ENCODE measurements at regions not wholly inside any gene's neighbourhood (a gene's known extent, or its start where the extent isn't known, plus 50 kb on each side); places are given as distances from the start of the nearest gene placed in this dataset.

- DNase-seq (ENCODE audit: low spot score) = no peak
These were observed 455.0 kb downstream of the PCNX1 start for GRCh38 chr14:71362282-71362681.

GRCh38 chr14:71362920-71363584, 455.8 kb downstream of the PCNX1 start:
- DNase-seq (ENCODE audit: low spot score) = no peak

GRCh38 chr14:71363946-71364925, 457.0 kb downstream of the PCNX1 start:
- no peak for DNase-seq (ENCODE audit: low spot score)

GRCh38 chr14:71365361-71365760, 458.1 kb downstream of the PCNX1 start:
- no peak for DNase-seq (ENCODE audit: low spot score)

DNA sequence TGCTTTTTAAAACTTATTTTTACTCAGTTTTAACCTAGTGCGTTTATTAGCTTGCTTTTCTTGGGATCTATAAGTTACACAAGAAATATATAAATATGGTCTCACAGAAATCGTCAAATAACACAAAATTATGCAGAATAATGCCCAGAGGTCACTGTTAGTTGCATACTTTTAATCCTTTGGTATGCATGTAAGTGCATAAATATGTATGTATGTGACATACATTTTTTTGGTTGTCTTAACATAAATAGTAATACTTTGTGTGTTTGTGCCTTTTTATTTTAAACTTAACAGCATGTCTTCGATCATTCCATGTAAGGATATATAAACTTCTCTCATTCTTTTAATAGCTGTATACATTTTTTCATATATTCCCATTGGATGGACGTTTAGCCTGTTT, 459.6 kb downstream of the PCNX1 start:
- DNase-seq (ENCODE audit: low spot score) = no peak

DNA sequence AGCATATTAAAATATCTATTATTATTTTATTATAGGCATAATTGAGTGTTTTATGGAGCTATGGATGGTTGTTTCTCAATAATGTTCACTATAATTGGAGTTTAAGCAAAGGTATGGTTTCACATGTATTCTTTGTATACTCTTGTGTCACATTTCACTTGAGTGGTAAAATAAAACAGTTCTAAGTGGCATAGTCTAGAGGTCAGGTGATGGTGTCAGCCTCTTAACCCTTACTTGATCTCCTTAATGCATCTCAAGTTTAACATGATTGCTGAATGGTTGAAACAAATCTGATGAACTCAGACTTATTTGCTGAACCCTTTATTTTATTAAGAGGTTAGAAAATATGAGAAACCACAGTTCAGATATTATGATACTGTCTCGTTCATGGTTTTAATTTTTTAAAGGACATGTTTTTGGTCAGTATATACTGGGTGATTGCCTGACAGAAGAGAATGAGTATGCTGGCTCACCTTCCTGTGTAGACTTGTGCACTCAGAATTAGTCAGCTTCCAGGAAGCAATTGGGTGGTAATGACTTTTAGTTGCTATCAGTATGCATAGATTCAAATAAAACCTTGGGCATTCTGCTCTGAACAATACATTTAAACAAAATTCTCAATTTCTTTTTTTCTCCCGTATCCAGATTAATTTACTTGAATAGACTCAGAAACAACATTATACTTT, 464.6 kb downstream of the PCNX1 start:
- no peak for DNase-seq (ENCODE audit: low spot score)

- DNase-seq (ENCODE audit: low spot score) = no peak
These were observed 465.2 kb downstream of the PCNX1 start for GRCh38 chr14:71372411-71372838.

GRCh38 chr14:71373773-71374172, 466.5 kb downstream of the PCNX1 start:
- DNase-seq (ENCODE audit: low spot score) = no peak

DNA sequence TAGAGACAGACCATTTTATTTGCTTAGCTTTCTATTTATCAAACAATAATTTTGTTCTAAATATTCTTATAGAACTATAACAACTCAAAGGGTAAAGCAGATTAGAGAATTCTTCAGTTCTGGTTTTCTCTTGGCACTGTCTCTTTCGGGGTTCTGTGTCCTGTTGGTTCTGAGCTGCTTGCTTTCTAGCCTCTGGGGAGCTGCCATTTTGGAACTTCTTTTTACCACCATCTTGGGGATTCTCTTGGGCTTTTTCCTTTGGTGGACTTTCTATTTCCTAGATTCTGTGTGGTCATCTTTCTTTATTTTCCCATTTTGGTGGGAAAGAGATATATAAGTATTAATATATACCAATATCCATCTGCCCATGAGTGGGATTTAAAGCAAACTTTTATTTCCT, 467.7 kb downstream of the PCNX1 start:
- no peak for DNase-seq (ENCODE audit: low spot score)

DNA sequence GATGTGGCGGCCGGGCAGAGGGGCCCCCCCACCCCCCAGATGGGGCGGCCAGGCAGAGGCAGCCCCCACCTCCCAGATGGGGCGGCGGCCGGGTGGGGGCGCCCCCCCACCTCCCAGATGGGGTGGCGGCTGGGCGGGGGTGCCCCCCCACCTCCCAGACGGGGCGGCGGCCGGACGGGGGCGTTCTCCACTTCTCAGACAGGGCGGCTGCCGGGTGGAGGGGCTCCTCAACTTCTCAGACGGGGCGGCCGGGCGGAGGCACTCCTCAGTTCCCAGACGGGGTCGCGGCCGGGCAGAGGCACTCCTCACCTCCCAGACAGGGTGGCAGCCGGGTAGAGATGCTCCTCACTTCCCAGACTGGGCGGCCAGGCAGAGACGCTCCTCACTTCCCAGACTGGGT, 469.8 kb downstream of the PCNX1 start:
- no peak for DNase-seq (ENCODE audit: low spot score)

GRCh38 chr14:71380271-71380670, 473.0 kb downstream of the PCNX1 start:
- DNase-seq (ENCODE audit: low spot score) = no peak

- no peak for DNase-seq (ENCODE audit: low spot score)
These were observed 474.6 kb downstream of the PCNX1 start for GRCh38 chr14:71381814-71382213.

GRCh38 chr14:71382315-71382714, 475.1 kb downstream of the PCNX1 start:
- DNase-seq (ENCODE audit: low spot score) = no peak

DNA sequence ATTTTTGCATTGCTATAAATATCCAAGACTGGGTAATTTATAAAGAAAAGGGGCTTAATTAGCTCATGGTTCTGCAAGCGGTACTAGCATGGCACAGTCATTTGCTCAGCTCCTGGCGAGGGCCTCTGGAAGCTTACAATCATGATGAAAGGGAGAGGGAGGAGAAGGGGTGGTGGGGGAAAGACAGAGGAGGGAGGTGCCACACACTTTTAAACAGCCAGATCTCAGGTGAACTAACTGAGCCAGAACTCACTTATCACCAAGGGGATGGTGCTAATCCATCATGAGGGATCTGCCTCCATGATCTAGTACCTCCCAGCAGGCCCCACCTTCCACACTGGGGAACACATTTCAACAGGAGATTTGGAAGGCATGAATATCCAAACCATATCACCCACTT, 476.3 kb downstream of the PCNX1 start:
- DNase-seq (ENCODE audit: low spot score) = no peak

GRCh38 chr14:71384007-71384845, 477.0 kb downstream of the PCNX1 start:
- no peak for DNase-seq (ENCODE audit: low spot score)

DNA sequence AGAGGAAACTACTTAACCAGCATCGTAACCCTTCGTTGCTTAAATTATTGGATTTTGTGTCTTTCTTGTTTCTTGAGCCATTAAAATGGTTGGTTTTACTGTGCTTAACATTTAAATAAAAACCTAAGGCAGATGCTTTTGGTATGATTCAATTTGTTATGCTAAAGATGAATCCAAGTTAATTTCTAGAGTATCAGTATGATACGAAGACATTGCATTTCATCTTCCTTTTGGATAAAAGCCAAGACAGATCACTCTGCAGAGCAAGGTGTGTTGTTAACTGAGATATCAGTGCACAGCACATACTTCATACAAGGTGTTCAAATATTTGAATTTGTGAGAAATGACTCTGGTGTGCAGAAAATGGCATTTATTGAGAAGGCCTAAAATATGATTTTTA, 480.5 kb downstream of the PCNX1 start:
- no peak for DNase-seq (ENCODE audit: low spot score)

DNA sequence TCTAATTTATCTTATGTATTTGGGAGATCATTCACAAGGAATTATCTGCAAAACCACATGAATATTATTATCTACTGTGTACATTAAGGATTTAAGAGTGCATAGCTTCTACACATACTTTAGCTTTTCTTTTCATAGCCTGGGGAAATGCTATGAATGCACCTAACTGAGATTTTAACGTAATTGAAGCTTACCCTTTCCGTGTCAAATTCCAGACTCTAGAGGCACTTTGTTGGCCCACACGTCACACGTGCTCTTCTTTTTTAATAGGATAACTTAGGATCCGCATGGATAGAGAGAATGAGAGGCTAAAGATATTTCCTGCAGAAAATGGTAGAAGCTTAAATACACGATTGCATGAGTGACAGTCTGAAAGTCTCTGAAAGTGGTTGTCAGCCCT, 481.1 kb downstream of the PCNX1 start:
- no peak for DNase-seq (ENCODE audit: low spot score)

- no peak for DNase-seq (ENCODE audit: low spot score)
These were observed 481.6 kb downstream of the PCNX1 start for GRCh38 chr14:71388862-71389261.

DNA sequence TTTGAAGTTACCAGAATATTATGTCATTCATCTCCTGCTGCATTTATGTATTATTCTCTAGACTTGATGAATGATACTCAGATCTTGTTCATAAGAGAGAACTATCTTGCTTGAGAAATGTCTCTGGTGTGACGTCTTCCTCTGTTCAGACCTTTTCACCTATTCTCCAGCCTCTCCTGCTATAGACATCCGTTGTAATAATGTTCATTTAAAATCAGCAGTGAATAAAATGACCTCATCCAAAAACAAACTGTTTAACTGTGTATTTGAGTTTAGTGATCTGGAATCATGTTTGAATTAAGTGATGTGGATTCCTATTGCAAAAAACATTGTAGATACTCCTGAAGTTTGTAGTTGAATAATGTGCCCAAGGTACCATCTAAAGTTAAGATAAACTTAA, 487.1 kb downstream of the PCNX1 start:
- DNase-seq (ENCODE audit: low spot score) = no peak

GRCh38 chr14:71395151-71395604, 487.9 kb downstream of the PCNX1 start:
- DNase-seq (ENCODE audit: low spot score) = no peak

DNA sequence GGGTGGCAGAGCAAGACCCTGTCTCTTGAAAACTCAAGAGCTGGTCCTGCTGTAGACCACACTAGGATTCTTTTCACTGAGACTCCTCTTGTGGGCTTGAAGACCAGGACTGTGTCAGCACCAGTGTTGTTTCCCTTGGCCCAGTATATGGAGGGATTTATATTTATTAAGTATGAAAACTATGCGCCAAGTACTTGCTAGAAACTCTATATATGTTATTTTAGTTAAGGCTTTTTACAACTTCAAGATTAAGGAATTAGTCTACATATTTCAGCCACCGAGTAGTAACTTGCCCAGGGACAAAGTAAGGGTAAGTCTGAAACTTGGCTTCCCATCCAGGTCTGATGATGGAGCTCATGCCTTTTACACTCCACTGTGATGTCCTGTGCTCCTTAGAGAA, 488.4 kb downstream of the PCNX1 start:
- DNase-seq (ENCODE audit: low spot score) = no peak

Measured in ureter (tissue), 1 donor.